ENCODE measurements at regions not wholly inside any gene's neighbourhood (a gene's known extent, or its start where the extent isn't known, plus 50 kb on each side); places are given as distances from the start of the nearest gene placed in this dataset.

DNA sequence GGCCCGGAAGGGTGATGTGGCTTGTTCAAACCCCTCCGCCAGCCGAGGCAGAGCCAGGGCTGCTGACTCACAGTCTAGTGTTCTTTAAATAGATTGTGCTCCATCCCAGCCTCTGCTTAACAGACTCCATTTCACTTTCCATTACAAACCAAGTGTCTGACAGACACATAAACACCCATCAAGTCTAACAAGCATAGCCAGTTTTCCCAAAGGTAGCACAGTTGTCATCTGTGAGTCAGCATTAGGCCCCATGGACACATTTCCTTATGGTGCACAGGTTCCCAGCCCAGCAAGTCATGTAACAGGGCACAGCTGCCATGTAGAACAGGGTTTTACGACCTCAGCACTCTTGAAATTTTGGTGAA is 109.9 kb upstream of the RAP2B start:
- TF ChIP-seq, protein P1, sequence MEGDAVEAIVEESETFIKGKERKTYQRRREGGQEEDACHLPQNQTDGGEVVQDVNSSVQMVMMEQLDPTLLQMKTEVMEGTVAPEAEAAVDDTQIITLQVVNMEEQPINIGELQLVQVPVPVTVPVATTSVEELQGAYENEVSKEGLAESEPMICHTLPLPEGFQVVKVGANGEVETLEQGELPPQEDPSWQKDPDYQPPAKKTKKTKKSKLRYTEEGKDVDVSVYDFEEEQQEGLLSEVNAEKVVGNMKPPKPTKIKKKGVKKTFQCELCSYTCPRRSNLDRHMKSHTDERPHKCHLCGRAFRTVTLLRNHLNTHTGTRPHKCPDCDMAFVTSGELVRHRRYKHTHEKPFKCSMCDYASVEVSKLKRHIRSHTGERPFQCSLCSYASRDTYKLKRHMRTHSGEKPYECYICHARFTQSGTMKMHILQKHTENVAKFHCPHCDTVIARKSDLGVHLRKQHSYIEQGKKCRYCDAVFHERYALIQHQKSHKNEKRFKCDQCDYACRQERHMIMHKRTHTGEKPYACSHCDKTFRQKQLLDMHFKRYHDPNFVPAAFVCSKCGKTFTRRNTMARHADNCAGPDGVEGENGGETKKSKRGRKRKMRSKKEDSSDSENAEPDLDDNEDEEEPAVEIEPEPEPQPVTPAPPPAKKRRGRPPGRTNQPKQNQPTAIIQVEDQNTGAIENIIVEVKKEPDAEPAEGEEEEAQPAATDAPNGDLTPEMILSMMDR (IDR thresholded peaks at IDR 0.05): no peak
- no peak for TF ChIP-seq POLR2A (IDR thresholded peaks at IDR 0.05)
